Effector memory CD8-positive, alpha-beta T cell (primary cell): ENCODE measurements at regions not wholly inside any gene's neighbourhood (a gene's known extent, or its start where the extent isn't known, plus 50 kb on each side); places are given as distances from the start of the nearest gene placed in this dataset.
"Not testable (repeated sequence)": the region's sequence is repeated elsewhere in the genome, so short reads cannot be mapped to it uniquely, and the experiment has no call there.

Experiments used
- ATAC-seq: fragments of 150-1000 bp; cut with Tn5 transposase; replicated peaks from 2 replicates; pipeline ENCODE4 v1.10.0; 2021; ENCODE audit warnings: mild to moderate bottlenecking, moderate library complexity
- DNase-seq, 3 experiments: peaks; one replicate each; pipeline ENCODE4 v3.0.0; 2021
- H3K27ac Mint-ChIP-seq, 2 donors: one replicate each; pipeline ENCODE4 v1.8.0; 2022; ENCODE audit warnings: mild to moderate bottlenecking in 2 of 2, mixed read lengths in 2 of 2, moderate library complexity in 2 of 2
- H3K27me3 Mint-ChIP-seq, 2 donors: one replicate each; pipeline ENCODE4 v1.8.0; 2022; ENCODE audit warnings: mixed read lengths in 2 of 2
- H3K36me3 Mint-ChIP-seq: one replicate; pipeline ENCODE4 v1.8.0; 2022; ENCODE audit warnings: mild to moderate bottlenecking, moderate library complexity, mixed read lengths; ENCODE audit not compliant: insufficient read depth
- H3K4me1 Mint-ChIP-seq, 2 donors: one replicate each; pipeline ENCODE4 v1.8.0; 2022; ENCODE audit warnings: low read depth in 2 of 2, mixed read lengths in 2 of 2
- H3K4me3 Mint-ChIP-seq, 2 donors: one replicate each; pipeline ENCODE4 v1.8.0; 2022; ENCODE audit warnings: mild to moderate bottlenecking in 2 of 2, mixed read lengths in 2 of 2, moderate library complexity in 2 of 2
- H3K9me3 Mint-ChIP-seq, 2 donors: one replicate each; pipeline ENCODE4 v1.8.0; 2022; ENCODE audit warnings: mixed read lengths in 2 of 2

DNA sequence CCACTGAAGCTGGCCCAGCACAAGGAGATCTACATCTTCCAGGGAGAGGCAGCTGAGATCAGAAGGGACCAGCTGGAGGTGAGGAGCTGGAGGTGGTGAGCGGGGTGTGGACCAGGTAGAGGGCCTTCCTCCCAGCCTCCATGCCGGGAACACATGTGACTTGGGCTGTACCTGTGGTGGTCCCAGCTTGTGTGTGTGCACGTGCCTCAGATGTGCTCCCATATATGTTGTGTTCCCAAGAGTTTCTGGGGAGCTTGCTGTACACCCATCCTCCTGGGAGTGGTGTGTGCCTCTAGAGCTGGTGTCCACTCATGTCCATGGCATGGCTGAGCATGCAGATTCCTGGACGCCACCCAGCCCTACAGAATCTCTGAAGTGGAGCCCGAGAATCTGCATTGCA, 183.7 kb upstream of the AKAP13 start:
- not testable (repeated sequence) for H3K27ac Mint-ChIP-seq, H3K36me3 Mint-ChIP-seq, ATAC-seq, H3K4me3 Mint-ChIP-seq, H3K9me3 Mint-ChIP-seq, H3K27me3 Mint-ChIP-seq, DNase-seq, H3K4me1 Mint-ChIP-seq

- H3K27ac Mint-ChIP-seq, ATAC-seq, H3K9me3 Mint-ChIP-seq, H3K36me3 Mint-ChIP-seq, DNase-seq, H3K4me1 Mint-ChIP-seq, H3K4me3 Mint-ChIP-seq, H3K27me3 Mint-ChIP-seq: not testable (repeated sequence)
These were observed 182.8 kb upstream of the AKAP13 start for GRCh38 chr15:85197582-85197981.

- not testable (repeated sequence) for H3K27ac Mint-ChIP-seq, ATAC-seq, H3K27me3 Mint-ChIP-seq, H3K4me3 Mint-ChIP-seq, H3K9me3 Mint-ChIP-seq, H3K4me1 Mint-ChIP-seq, DNase-seq, H3K36me3 Mint-ChIP-seq
These were observed 182.0 kb upstream of the AKAP13 start for GRCh38 chr15:85198432-85198831.

DNA sequence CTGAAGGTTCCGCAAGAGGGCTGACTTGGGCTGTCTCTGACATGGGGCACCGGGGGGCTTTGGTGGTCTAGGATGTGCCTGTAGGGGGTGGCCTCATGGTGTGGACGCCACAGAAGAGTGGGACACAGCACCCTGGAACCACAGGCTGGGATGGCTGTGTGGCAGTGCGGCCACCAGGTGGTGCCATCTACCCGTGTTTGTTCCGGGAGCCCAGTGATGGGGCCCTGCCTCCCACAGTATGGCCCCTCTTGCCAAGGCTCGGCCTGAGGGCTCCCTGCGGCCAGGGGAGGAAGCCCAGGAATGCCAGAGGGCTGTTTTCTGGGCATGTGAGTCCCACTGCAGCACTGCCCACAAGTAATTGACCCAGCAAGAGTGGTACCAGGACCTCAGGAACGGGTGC, 180.2 kb upstream of the AKAP13 start:
- ATAC-seq: peak; percentile 98
- H3K4me3 Mint-ChIP-seq, H3K27me3 Mint-ChIP-seq: not testable (repeated sequence)

DNA sequence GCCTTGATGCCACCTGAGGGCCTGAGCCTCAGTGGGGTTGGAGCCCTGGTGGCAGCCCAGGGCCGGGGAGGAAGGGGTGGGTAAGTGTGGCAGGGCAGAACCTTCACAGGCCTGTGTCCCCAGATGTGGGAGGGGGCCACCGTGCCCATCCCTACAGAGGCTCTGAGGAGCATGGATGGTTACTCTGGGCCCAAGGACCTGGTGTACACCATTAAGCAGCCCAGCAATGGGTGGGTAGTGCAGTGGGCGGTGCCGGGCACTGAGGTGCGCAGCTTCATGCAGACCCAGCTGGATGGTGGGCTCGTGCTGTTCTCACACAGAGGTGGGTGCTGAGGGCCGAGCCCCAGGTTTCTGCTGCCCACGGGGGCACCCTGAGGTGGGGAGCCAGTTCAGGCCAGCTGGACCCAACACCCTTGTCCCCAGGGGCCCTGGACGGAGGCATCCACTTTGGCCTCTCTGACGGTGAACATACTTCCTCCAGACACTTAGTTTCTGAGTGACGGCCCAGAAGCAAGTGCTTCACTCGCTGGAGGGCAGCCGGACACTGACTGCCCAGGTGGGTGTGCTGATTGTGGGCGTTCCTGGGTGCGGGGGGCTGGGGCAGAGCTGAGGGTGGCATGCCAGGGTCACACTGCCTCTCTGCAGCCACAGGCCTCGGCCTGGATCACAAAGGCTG, 179.1 kb upstream of the AKAP13 start:
- H3K9me3 Mint-ChIP-seq, H3K36me3 Mint-ChIP-seq, H3K4me1 Mint-ChIP-seq, DNase-seq, H3K27me3 Mint-ChIP-seq, H3K4me3 Mint-ChIP-seq, H3K27ac Mint-ChIP-seq, ATAC-seq: not testable (repeated sequence)

More for the DNA sequence above, 180.2 kb upstream of the AKAP13 start:
- not testable (repeated sequence) for H3K27ac Mint-ChIP-seq, H3K36me3 Mint-ChIP-seq, H3K4me1 Mint-ChIP-seq, H3K9me3 Mint-ChIP-seq, DNase-seq

- H3K27ac Mint-ChIP-seq, H3K9me3 Mint-ChIP-seq, H3K4me3 Mint-ChIP-seq, H3K4me1 Mint-ChIP-seq, ATAC-seq, H3K36me3 Mint-ChIP-seq, H3K27me3 Mint-ChIP-seq, DNase-seq: not testable (repeated sequence)
These were observed 175.9 kb upstream of the AKAP13 start for GRCh38 chr15:85204481-85204880.

GRCh38 chr15:85233791-85234325, 146.5 kb upstream of the AKAP13 start:
- not testable (repeated sequence) for H3K4me1 Mint-ChIP-seq, H3K27me3 Mint-ChIP-seq, DNase-seq, ATAC-seq, H3K36me3 Mint-ChIP-seq, H3K9me3 Mint-ChIP-seq, H3K27ac Mint-ChIP-seq, H3K4me3 Mint-ChIP-seq

DNA sequence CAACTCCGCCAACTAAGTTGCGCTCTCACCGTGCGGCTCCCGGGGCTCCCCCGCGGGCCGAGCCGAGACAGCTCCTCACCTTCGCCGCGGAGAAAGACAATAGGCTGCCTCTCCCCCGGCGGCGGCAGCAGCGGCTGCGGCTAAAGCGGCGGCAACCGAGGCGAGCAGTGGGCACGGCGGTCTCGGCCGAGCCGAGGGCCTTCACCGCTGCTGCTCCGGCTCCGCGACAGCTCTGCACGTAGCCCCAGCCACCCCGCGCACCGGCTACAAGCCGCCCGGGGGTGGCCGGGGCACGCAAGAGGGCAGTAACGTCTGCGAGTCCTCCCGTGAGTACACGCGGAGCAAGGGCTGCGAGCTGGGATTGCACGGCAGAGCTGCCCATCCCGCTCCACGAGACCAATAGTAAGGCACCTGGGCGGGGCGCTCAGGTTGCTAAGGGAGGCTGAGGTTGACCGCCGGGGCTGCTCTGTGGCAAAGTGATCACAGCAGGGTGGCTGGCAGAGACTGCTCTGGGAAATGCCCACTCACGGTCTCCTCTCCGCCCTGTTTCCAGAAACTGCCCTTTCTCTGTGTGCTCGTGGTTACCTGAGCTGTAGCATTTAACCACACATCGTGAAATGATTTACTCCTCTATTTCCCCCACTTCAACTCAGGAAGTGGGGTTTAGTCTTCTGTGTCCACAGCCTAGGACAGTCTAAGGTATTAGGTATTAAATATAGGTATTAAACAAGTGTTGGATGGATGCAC, 145.8 kb upstream of the AKAP13 start:
- not testable (repeated sequence) for H3K9me3 Mint-ChIP-seq, H3K27ac Mint-ChIP-seq, H3K4me3 Mint-ChIP-seq, H3K36me3 Mint-ChIP-seq, ATAC-seq, H3K27me3 Mint-ChIP-seq, H3K4me1 Mint-ChIP-seq
- DNase-seq: peak in 2 of 3 experiments; percentile 27 to 41

DNA sequence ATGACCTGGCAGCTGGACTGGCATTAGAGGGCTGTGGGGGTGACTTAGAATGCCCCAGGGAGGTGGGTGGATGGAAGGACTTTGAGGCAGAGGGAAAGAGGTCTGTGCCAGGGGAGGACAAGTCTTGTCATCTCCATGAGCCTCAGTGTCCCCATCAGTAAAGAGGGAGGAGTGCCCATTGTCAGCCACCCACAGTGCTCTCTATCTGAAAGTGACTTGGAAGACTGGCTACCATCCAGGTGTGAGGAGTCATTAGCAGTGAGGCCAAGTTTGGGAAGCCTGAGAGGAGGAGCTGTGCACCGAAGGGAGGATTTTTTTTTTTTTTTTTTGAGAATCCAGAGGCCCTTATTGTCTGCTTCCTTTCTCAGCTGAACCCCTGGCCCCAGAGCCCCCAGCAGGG, 136.3 kb upstream of the AKAP13 start:
- not testable (repeated sequence) for H3K27ac Mint-ChIP-seq, H3K9me3 Mint-ChIP-seq, H3K36me3 Mint-ChIP-seq, H3K4me3 Mint-ChIP-seq, H3K27me3 Mint-ChIP-seq, ATAC-seq, H3K4me1 Mint-ChIP-seq, DNase-seq

- not testable (repeated sequence) for H3K36me3 Mint-ChIP-seq, H3K27me3 Mint-ChIP-seq, H3K27ac Mint-ChIP-seq, H3K4me3 Mint-ChIP-seq, H3K4me1 Mint-ChIP-seq, ATAC-seq, DNase-seq, H3K9me3 Mint-ChIP-seq
These were observed 129.4 kb upstream of the AKAP13 start for GRCh38 chr15:85250938-85251542.

DNA sequence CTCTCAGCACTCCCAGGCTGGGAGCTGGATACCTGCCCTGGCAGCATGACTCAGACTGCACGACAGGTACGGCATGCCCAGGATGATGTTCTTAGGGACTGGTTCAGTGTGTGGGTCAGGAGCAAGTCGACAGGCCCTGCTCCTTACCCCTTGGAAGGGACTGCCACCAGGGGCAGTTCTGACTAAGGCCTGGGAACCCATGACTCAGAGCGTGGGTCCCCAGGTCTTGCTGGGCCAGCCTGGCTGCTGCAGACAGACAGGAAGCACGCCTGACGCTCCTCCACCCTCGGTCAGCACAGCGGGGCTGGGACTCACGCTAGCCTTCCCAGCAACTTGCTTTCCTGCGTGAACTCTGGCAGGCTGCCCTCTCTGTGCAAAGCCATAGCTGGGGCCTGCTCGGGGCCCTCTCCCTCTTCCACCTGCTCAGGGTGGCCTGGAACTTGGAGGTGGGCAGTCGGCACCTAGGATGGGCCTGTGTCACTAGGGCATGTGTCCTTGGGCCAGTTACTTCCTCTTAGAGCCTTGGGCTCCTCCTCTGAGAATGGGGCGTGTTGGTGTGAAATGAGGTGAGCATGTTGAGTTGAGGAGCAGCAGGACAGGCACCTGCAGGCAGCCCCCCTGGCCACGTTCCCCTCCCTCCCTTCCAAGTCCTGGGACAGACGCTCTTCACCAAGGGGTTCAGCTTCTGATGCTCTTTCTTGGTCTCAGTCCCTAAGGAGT, 127.0 kb upstream of the AKAP13 start:
- not testable (repeated sequence) for H3K9me3 Mint-ChIP-seq, H3K4me1 Mint-ChIP-seq, ATAC-seq, H3K4me3 Mint-ChIP-seq, H3K36me3 Mint-ChIP-seq, H3K27me3 Mint-ChIP-seq, DNase-seq, H3K27ac Mint-ChIP-seq

GRCh38 chr15:85254961-85255360, 125.4 kb upstream of the AKAP13 start:
- not testable (repeated sequence) for H3K9me3 Mint-ChIP-seq

DNA sequence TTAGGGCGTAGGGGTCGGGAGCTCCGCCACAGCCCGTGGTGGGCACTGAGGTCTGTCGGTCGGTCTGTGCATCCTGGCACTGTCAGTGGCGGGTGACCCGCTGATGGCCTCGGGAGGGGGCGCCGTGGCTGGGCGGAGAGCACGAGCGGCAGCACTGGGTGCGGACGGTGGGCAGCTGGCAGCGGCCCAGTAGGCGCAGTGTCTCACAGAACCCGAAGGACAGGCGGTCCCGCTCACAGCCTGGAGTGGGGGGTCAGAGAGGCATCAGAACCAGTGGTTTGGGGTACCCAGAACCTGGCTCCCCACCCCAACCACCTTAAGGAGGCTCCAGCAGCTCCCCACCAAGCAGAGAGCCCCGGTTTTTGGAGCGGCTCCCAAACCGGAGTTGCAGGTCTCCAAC, 124.9 kb upstream of the AKAP13 start:
- not testable (repeated sequence) for H3K4me3 Mint-ChIP-seq, H3K36me3 Mint-ChIP-seq, DNase-seq, H3K9me3 Mint-ChIP-seq, ATAC-seq, H3K27me3 Mint-ChIP-seq, H3K4me1 Mint-ChIP-seq, H3K27ac Mint-ChIP-seq

More at GRCh38 chr15:85254961-85255360, 125.4 kb upstream of the AKAP13 start:
- H3K27me3 Mint-ChIP-seq, DNase-seq, H3K36me3 Mint-ChIP-seq, H3K27ac Mint-ChIP-seq, ATAC-seq, H3K4me3 Mint-ChIP-seq, H3K4me1 Mint-ChIP-seq: not testable (repeated sequence)
